ENCODE measurements at regions not wholly inside any gene's neighbourhood (a gene's known extent, or its start where the extent isn't known, plus 50 kb on each side); places are given as distances from the start of the nearest gene placed in this dataset.

DNA sequence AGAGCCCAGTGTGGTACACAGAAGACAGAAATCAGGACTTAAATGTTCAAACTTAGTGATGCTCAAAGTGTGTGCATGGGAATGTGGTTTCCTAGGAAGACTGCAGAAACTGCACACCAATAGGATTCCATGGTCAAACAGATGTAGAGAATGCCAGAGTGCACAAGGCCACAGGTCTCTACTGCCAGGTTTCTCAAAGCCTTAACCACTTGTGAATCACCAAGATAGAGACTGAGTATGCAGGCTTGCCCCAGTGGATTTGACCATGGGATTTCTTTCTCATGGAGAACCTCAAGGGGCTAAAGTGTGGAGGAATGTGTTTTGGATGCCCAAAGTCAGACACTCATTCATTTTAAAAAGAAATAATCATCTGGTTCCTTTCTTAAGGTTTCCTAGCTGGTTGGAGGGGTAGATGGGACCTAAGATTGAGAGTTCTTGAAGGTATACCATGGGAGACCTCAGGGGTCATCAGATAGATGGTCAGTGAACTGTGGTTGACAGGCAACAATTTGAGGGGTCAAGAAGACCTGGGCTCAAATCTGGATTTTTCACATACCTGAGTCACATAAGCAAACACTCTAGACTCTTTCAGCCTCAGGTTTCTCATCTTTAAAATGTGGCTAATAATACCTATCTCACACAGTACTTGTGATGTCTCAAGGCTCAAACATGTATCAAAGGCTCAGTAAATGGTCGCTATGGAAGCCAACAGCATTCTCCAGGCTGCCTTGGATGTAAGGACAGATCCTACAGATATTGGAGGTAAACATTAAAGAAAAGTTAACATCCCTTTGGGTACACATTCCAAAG, 81.1 kb downstream of the BOD1 start:
- no peak overlapping the region for H3K4me3 ChIP-seq (ENCODE audit: low read depth in 1 of 2, low read length in 2 of 2)
- H4K20me1 ChIP-seq (ENCODE audit: insufficient read depth, low read length), result no peaks in the 10 kb centered on the region
- H3K27me3 ChIP-seq (ENCODE audit: insufficient read depth, low read length, poor library complexity), result peaks cover 7% of the 10 kb centered on the region
- H3K79me2 ChIP-seq (ENCODE audit: insufficient read depth, low read length), result no peaks in the 10 kb centered on the region
- H2AFZ ChIP-seq (ENCODE audit: low read depth, low read length), result no peak overlapping the region
- H3K27ac ChIP-seq (ENCODE audit: low read length), result no peak overlapping the region
- H3K4me2 ChIP-seq (ENCODE audit: insufficient read depth, low read length), result no peak overlapping the region
- DNase-seq (no peak), ATAC-seq (ENCODE audit: insufficient read depth, low read depth) (no peak)
- H3K9me3 ChIP-seq (ENCODE audit: insufficient read depth, low read length, severe bottlenecking), result no peaks in the 10 kb centered on the region
- no peaks in the 10 kb centered on the region for H3K4me1 ChIP-seq (ENCODE audit: insufficient read depth, low read length)
- no peak overlapping the region for H3K9ac ChIP-seq (ENCODE audit: low read depth, low read length)
- no peaks in the 10 kb centered on the region for H3K36me3 ChIP-seq (ENCODE audit: insufficient read depth, low read length)
- TF ChIP-seq EZH2 (IDR thresholded peaks at IDR 0.05; ENCODE audit: borderline replicate concordance, low read depth, low read length, severe bottlenecking), result no peak
- TF ChIP-seq, protein P1, sequence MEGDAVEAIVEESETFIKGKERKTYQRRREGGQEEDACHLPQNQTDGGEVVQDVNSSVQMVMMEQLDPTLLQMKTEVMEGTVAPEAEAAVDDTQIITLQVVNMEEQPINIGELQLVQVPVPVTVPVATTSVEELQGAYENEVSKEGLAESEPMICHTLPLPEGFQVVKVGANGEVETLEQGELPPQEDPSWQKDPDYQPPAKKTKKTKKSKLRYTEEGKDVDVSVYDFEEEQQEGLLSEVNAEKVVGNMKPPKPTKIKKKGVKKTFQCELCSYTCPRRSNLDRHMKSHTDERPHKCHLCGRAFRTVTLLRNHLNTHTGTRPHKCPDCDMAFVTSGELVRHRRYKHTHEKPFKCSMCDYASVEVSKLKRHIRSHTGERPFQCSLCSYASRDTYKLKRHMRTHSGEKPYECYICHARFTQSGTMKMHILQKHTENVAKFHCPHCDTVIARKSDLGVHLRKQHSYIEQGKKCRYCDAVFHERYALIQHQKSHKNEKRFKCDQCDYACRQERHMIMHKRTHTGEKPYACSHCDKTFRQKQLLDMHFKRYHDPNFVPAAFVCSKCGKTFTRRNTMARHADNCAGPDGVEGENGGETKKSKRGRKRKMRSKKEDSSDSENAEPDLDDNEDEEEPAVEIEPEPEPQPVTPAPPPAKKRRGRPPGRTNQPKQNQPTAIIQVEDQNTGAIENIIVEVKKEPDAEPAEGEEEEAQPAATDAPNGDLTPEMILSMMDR (IDR thresholded peaks at IDR 0.05; ENCODE audit: borderline replicate concordance, extremely low read depth, low read length, poor library complexity, severe bottlenecking), result no peak

DNA sequence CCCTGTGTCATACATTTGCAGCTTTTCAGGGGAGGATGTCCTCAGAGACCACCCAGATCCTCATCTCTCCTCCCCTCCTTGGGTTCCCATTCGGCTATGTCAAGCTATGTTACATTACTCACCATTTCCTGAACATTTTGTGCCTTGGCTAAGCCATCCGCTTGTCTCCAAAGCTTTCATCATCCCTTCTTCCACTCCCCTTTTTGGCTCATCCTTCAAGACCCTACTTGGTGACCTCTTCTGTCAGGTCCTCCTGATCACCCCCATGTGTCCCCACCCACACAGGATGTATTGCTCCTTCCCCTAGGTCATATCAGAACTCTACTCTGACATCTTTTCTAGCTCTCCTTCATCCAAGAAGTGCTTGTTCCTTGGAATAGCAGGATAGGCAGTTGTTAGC, 81.8 kb downstream of the BOD1 start:
- no peak overlapping the region for H3K27ac ChIP-seq (ENCODE audit: low read length)
- no peaks in the 10 kb centered on the region for H3K36me3 ChIP-seq (ENCODE audit: insufficient read depth, low read length)
- no peak overlapping the region for H3K9ac ChIP-seq (ENCODE audit: low read depth, low read length)
- H3K4me2 ChIP-seq (ENCODE audit: insufficient read depth, low read length), result no peak overlapping the region
- H3K4me3 ChIP-seq (ENCODE audit: low read depth in 1 of 2, low read length in 2 of 2), result no peak overlapping the region
- DNase-seq, result no peak
- no peaks in the 10 kb centered on the region for H3K9me3 ChIP-seq (ENCODE audit: insufficient read depth, low read length, severe bottlenecking)
- peaks cover 7% of the 10 kb centered on the region for H3K27me3 ChIP-seq (ENCODE audit: insufficient read depth, low read length, poor library complexity)
- H2AFZ ChIP-seq (ENCODE audit: low read depth, low read length), result no peak overlapping the region
- no peaks in the 10 kb centered on the region for H3K4me1 ChIP-seq (ENCODE audit: insufficient read depth, low read length)
- no peaks in the 10 kb centered on the region for H3K79me2 ChIP-seq (ENCODE audit: insufficient read depth, low read length)
- no peak for TF ChIP-seq EZH2 (IDR thresholded peaks at IDR 0.05; ENCODE audit: borderline replicate concordance, low read depth, low read length, severe bottlenecking)
- TF ChIP-seq, protein P1 (IDR thresholded peaks at IDR 0.05; ENCODE audit: borderline replicate concordance, extremely low read depth, low read length, poor library complexity, severe bottlenecking), result no peak
- no peaks in the 10 kb centered on the region for H4K20me1 ChIP-seq (ENCODE audit: insufficient read depth, low read length)
- ATAC-seq (ENCODE audit: insufficient read depth, low read depth), result no peak

DNA sequence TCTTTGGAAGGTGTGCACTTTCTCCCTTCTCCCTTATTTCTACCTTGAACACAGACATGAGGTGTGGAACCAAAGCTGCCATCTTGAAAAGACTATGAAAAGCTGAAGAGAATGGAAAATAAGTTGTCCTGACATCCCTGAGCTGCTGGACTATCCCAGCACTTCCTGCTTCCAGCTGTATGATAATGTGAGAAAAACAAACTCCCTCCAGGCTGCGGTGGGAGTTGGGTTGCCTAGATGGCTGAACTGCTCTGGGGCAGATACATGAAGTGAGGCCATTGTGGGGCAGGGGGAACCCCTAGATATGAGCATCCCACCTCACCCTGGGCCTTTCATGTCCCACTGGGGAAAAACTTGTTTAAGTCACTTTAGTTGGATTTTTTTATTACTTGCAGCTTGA, 82.4 kb downstream of the BOD1 start:
- Histone ChIP-seq H3K4me1 (ENCODE audit: insufficient read depth, low read length) (no peaks in the 10 kb centered on the region), H3K9ac (ENCODE audit: low read depth, low read length) (no peak overlapping the region), H4K20me1 (ENCODE audit: insufficient read depth, low read length) (no peaks in the 10 kb centered on the region), H3K27ac (ENCODE audit: low read length) (no peak overlapping the region), H3K4me3 (ENCODE audit: low read depth in 1 of 2, low read length in 2 of 2) (no peak overlapping the region), H3K9me3 (ENCODE audit: insufficient read depth, low read length, severe bottlenecking) (no peaks in the 10 kb centered on the region), H3K4me2 (ENCODE audit: insufficient read depth, low read length) (no peak overlapping the region), H3K79me2 (ENCODE audit: insufficient read depth, low read length) (no peaks in the 10 kb centered on the region), H3K36me3 (ENCODE audit: insufficient read depth, low read length) (no peaks in the 10 kb centered on the region), H3K27me3 (ENCODE audit: insufficient read depth, low read length, poor library complexity) (peaks cover 7% of the 10 kb centered on the region), H2AFZ (ENCODE audit: low read depth, low read length) (no peak overlapping the region)
- no peak for DNase-seq
- TF ChIP-seq EZH2 (IDR thresholded peaks at IDR 0.05; ENCODE audit: borderline replicate concordance, low read depth, low read length, severe bottlenecking), result no peak
- TF ChIP-seq, protein P1 (IDR thresholded peaks at IDR 0.05; ENCODE audit: borderline replicate concordance, extremely low read depth, low read length, poor library complexity, severe bottlenecking), result no peak
- ATAC-seq (ENCODE audit: insufficient read depth, low read depth), result no peak
